Right lobe of liver (tissue), 6 donors: ENCODE measurements at regions not wholly inside any gene's neighbourhood (a gene's known extent, or its start where the extent isn't known, plus 50 kb on each side); places are given as distances from the start of the nearest gene placed in this dataset.

Experiments
- ATAC-seq, 4 donors: fragments of 200-7000 bp; cut with Tn5 transposase; one replicate each; pipeline ENCODE4 v1.9.1; 2020; ENCODE audit warnings: mild to moderate bottlenecking in 4 of 4, moderate library complexity in 4 of 4
- DNase-seq, 3 donors: peaks; one replicate each; pipeline ENCODE4 v3.0.0-alpha.2; 2020
- H3K27ac ChIP-seq, 3 donors: fragments of 200-600 bp; one replicate each; pipeline ENCODE4 v1.8.0; 2022
- H3K27me3 ChIP-seq, 2 donors: fragments of 200-600 bp; one replicate each; pipeline ENCODE4 v1.8.0; 2022
- H3K36me3 ChIP-seq, 4 donors: fragments of 200-600 bp; sonication (generic) in 1 of 4; one replicate each; pipeline versions ENCODE4 v1.5.1 to v1.8.0; 2017 to 2022; ENCODE audit warnings: control low read depth in 1 of 4
- H3K4me1 ChIP-seq, 4 donors: fragments of 200-600 bp; sonication (generic) in 1 of 4; one replicate each; pipeline versions ENCODE4 v1.5.1 to v1.8.0; 2017 to 2022; ENCODE audit warnings: control low read depth in 1 of 4
- H3K4me3 ChIP-seq, 3 donors: fragments of 200-600 bp; one replicate each; pipeline ENCODE4 v1.8.0; 2022
- H3K9me3 ChIP-seq, 4 donors: fragments of 200-600 bp; sonication (generic) in 1 of 4; one replicate each; pipeline versions ENCODE4 v1.5.1 to v1.8.0; 2017 to 2022; ENCODE audit warnings: control low read depth in 1 of 4
- POLR2A ChIP-seq: fragments of 450-650 bp; IDR thresholded peaks from one replicate; pipeline ENCODE4 v1.6.1; 2017; ENCODE audit warnings: antibody characterized with exemption, mild to moderate bottlenecking
- WGBS: methylation state at CpG from one replicate; pipeline ENCODE4 v1.1.6; 2018; ENCODE audit warnings: low coverage, low lambda C conversion rate; ENCODE audit not compliant: insufficient coverage; ENCODE audit errors: missing lambda C conversion rate; 5-methylcytosine and 5-hydroxymethylcytosine counted together
- intact Hi-C, 2 donors: fragments of 100-400 bp; cut with DNase I; formaldehyde crosslinking; loops; one replicate each; pipeline versions ENCODE4 v1.11.2 to v1.14.1; 2022
- TF ChIP-seq, protein P1 (sequence below), 4 donors: fragments of 200-600 bp in 3 of 4; fragments of 450-650 bp in 1 of 4; IDR thresholded peaks; one replicate each; pipeline versions ENCODE4 v1.5.1 to v1.8.0; 2016 to 2022; ENCODE audit warnings: antibody characterized with exemption in 4 of 4, mild to moderate bottlenecking in 2 of 4
- donor health status: DM: no; HTN: yes; CAD: no.
- donor health status: DM: no; HTN: no; CAD: no.
- donor health status: DM: no; HTN: no; CAD: no.
- donor health status: DM: no; HTN: yes; CAD: no.
- donor health status: DM: no; HTN: yes; CAD: no.

DNA sequence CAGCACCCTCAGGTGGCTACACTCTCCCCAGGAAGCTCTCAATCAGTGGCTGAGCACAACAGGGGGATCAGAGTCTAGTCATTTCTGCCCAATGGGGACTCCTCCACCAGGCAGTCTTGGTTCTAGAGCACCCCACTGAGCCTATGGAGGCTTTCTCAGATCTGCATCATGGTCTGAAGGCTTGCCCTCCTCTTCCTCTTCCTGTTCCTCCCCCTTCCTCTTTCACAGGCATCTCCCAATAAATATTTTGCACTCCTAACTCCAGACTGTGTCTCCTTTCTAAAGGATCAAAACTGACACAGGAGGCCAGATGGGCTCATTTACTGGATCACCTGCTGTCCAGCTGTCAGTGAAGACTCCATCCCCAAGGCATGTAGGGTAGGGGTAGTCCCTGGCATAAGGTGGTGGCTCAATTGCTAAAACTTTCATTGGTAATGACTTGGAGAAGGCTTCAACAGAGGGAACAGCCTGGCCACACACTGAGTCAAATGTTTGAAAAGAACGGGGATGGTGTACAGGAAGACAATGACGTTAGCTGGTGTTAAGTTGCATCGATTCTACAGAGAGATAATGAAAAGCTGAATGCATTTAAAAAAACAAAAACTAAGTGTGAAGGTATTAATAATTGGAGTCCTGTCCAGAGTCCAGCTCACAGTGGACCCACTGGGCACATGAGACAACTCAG, 84.2 kb upstream of the SLC2A1 start:
- ATAC-seq (no peak), DNase-seq (no peak)
- H3K4me1 ChIP-seq, result no peaks in the 10 kb centered on the region
- 100% methylated on average over 3 of the region's 3 CpGs for WGBS
- H3K36me3 ChIP-seq, result no peaks in the 10 kb centered on the region
- H3K27ac ChIP-seq, result no peak overlapping the region
- intact Hi-C loops, result no loop called here
- H3K27me3 ChIP-seq, result no peaks in the 10 kb centered on the region
- TF ChIP-seq, protein P1, sequence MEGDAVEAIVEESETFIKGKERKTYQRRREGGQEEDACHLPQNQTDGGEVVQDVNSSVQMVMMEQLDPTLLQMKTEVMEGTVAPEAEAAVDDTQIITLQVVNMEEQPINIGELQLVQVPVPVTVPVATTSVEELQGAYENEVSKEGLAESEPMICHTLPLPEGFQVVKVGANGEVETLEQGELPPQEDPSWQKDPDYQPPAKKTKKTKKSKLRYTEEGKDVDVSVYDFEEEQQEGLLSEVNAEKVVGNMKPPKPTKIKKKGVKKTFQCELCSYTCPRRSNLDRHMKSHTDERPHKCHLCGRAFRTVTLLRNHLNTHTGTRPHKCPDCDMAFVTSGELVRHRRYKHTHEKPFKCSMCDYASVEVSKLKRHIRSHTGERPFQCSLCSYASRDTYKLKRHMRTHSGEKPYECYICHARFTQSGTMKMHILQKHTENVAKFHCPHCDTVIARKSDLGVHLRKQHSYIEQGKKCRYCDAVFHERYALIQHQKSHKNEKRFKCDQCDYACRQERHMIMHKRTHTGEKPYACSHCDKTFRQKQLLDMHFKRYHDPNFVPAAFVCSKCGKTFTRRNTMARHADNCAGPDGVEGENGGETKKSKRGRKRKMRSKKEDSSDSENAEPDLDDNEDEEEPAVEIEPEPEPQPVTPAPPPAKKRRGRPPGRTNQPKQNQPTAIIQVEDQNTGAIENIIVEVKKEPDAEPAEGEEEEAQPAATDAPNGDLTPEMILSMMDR (IDR thresholded peaks at IDR 0.05), result no peak
- TF ChIP-seq POLR2A, result no peak
- no peaks in the 10 kb centered on the region for H3K9me3 ChIP-seq
- H3K4me3 ChIP-seq, result no peak overlapping the region

DNA sequence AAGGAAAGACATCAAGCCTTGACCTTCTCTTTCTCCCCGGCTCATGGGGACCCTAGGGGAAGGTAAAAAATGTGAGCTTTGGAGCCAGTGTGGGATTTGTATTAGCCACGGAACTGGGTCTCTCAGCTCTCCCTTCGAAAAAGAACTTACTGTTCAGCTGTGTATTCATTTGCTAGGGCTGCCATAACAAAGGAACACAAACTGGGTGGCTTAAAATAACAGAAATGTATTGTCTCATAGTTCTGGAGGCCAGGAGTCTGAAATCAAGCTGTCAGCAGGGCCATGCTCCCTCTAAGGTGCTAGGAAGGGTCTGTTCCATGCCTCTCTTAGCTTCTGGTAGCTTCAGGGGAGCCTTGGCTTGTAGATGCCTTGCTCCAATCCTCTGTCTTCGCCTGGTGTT, 83.5 kb upstream of the SLC2A1 start:
- H3K9me3 ChIP-seq, result no peaks in the 10 kb centered on the region
- ATAC-seq, result no peak

DNA sequence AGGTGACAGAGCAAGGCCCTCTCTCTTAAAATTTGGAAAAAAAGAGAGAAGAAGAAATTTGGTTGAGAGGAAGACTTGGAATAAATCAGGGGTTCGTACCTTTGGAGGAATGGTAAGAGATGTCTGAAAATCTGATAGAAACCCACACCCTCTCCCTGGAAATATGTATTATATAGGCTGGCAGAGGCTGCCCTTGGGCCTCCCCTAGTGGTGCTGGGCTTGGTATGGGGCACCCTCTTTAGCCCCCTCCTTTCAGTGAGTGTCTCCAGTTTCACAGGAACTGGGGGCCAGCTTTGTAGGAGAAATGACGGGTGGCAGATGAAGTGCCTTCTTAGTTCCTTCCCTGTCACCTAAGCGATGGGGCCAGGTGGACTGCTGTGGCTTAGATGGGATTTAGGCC, 82.9 kb upstream of the SLC2A1 start:
- 100% methylated on average over 1 of the region's 3 CpGs for WGBS
- no peak for ATAC-seq
- no peak overlapping the region for H3K4me3 ChIP-seq
- H3K9me3 ChIP-seq, result no peaks in the 10 kb centered on the region
- H3K27me3 ChIP-seq, result no peaks in the 10 kb centered on the region
- DNase-seq, result no peak
- TF ChIP-seq, protein P1 (IDR thresholded peaks at IDR 0.05), result no peak
- no peak for TF ChIP-seq POLR2A
- no peak overlapping the region for H3K27ac ChIP-seq
- no peaks in the 10 kb centered on the region for H3K4me1 ChIP-seq
- intact Hi-C loops, result no loop called here
- H3K36me3 ChIP-seq, result no peaks in the 10 kb centered on the region

More for the DNA sequence above, 83.5 kb upstream of the SLC2A1 start:
- no peak overlapping the region for H3K27ac ChIP-seq
- H3K4me3 ChIP-seq, result no peak overlapping the region
- 74% methylated on average over 3 of the region's 4 CpGs for WGBS
- H3K27me3 ChIP-seq, result no peaks in the 10 kb centered on the region
- DNase-seq, result no peak
- H3K36me3 ChIP-seq, result no peaks in the 10 kb centered on the region
- no peak for TF ChIP-seq POLR2A
- no peaks in the 10 kb centered on the region for H3K4me1 ChIP-seq
- intact Hi-C loops, result no loop called here

DNA sequence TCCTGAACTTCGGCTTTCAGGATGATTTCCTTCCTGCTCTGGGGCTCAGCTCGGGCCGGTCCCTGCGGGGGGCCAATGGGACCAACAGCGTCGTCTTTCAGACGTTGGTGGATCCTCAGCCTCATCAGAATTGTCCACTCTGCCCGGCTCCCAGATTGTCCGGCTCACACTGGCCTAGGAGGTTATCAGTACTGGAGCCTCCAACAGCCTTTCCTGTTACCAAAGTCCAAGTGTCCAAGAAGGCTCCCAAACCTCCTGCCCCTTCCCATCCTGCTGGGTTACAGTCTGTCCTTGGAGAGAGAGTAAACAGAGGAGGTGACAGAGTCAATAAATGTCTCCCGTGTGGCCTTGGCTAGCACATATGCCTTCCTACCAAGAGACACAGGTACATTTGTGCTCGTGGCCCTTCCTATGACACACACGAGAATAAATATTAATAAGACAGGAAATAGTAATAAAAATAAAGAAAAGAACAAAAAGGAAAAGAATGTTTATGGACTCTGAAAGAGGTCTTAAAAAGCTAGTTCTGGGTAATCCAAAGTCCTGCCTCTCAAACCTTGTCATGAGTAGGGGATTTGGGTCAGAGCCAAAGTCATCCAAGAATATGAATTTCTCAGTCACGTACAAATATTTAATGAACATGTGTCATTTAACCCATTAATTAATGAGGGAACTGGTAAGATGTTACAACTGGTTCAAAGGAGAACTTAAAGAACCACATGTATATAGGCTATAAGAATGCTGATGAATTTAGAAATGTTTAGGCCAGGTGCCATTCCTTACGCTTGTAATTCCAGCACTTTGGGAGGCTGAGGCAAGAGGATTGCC, 80.8 kb upstream of the SLC2A1 start:
- Histone ChIP-seq H3K4me3 (no peak overlapping the region), H3K4me1 (no peaks in the 10 kb centered on the region), H3K27me3 (no peaks in the 10 kb centered on the region), H3K36me3 (no peaks in the 10 kb centered on the region), H3K9me3 (no peaks in the 10 kb centered on the region), H3K27ac (no peak overlapping the region)
- ATAC-seq (peak; percentile 19 to 61 (median 42)), DNase-seq (no peak)
- TF ChIP-seq, protein P1 (IDR thresholded peaks at IDR 0.05), result no peak
- TF ChIP-seq POLR2A, result no peak
- 37% methylated on average over 13 of the region's 14 CpGs for WGBS
- intact Hi-C loops, result no loop called here
